Inflammatory macrophage treated with lipopolysaccharide for 1 hour (primary cell): ENCODE measurements at regions not wholly inside any gene's neighbourhood (a gene's known extent, or its start where the extent isn't known, plus 50 kb on each side); places are given as distances from the start of the nearest gene placed in this dataset.
"Not testable (repeated sequence)": the region's sequence is repeated elsewhere in the genome, so short reads cannot be mapped to it uniquely, and the experiment has no call there.

Experiments
- DNase-seq, 2 donors: peaks; one replicate each; pipeline ENCODE4 v3.0.0-alpha.2; 2020 to 2022

- DNase-seq, result no peak
Observed at GRCh38 chr6:133802861-133803260, 86.1 kb upstream of the TCF21 start.

GRCh38 chr6:133804265-133804664 lies 84.6 kb upstream of the TCF21 start:
- no peak for DNase-seq

- DNase-seq, result no peak
Observed at GRCh38 chr6:133805876-133806275, 83.0 kb upstream of the TCF21 start.

GRCh38 chr6:133806382-133807140 lies 82.4 kb upstream of the TCF21 start:
- no peak for DNase-seq

- no peak for DNase-seq
Observed at GRCh38 chr6:133807501-133807900, 81.4 kb upstream of the TCF21 start.

GRCh38 chr6:133809406-133809805 lies 79.5 kb upstream of the TCF21 start:
- peak; percentile 8 to 13 for DNase-seq

GRCh38 chr6:133811557-133811956 lies 77.4 kb upstream of the TCF21 start:
- DNase-seq, result no peak

- DNase-seq, result not testable (repeated sequence)
Observed at GRCh38 chr6:133812446-133812845, 76.5 kb upstream of the TCF21 start.

- DNase-seq, result no peak
Observed at GRCh38 chr6:133814238-133814637, 74.7 kb upstream of the TCF21 start.

GRCh38 chr6:133814797-133815196 lies 74.1 kb upstream of the TCF21 start:
- DNase-seq, result peak; percentile 5 to 20

- DNase-seq, result no peak
Observed at GRCh38 chr6:133815313-133815712, 73.6 kb upstream of the TCF21 start.

- no peak for DNase-seq
Observed at GRCh38 chr6:133816171-133816570, 72.7 kb upstream of the TCF21 start.

- DNase-seq, result peak in 1 of 2 donors; percentile 22
Observed at GRCh38 chr6:133817460-133818047, 71.4 kb upstream of the TCF21 start.

GRCh38 chr6:133818320-133818719 lies 70.6 kb upstream of the TCF21 start:
- no peak for DNase-seq

GRCh38 chr6:133820208-133820607 lies 68.7 kb upstream of the TCF21 start:
- no peak for DNase-seq

- DNase-seq, result no peak
Observed at GRCh38 chr6:133827766-133828165, 61.1 kb upstream of the TCF21 start.

- no peak for DNase-seq
Observed at GRCh38 chr6:133833949-133834359, 55.0 kb upstream of the TCF21 start.

GRCh38 chr6:133834472-133835170 lies 54.3 kb upstream of the TCF21 start:
- peak in 1 of 2 donors; percentile 1 for DNase-seq

GRCh38 chr6:133835901-133836300 lies 53.0 kb upstream of the TCF21 start:
- no peak for DNase-seq

- peak; percentile 11 to 68 for DNase-seq
Observed at GRCh38 chr6:133837801-133838349, 51.0 kb upstream of the TCF21 start.
